COLO829 (cell line): ENCODE measurements at regions not wholly inside any gene's neighbourhood (a gene's known extent, or its start where the extent isn't known, plus 50 kb on each side); places are given as distances from the start of the nearest gene placed in this dataset.

Source experiments
- DNase-seq: peaks from one replicate; pipeline ENCODE4 v3.0.0; 2012; ENCODE audit warnings: low spot score

- DNase-seq, result no peak
Observed at GRCh38 chr6:82072121-82072521, 175.4 kb downstream of the IBTK start.

DNA sequence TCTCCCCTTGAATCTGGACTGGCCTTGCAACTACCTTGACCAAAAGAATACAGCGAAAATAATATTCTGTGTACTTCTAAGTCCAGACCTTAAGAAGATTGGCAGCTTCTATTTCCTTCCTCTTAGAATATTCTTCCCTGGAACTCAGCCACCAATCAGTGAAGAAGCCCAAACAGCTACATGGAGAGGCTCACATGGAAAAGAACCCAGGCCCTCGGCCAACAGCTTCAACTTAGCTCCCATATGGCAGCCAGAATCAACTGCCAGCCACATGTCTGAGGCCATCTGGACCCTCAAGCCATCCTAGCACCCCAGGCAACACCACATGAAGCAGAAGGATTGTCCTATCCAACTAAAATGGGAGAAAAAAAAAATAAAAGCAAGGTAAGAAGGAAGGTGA, 178.8 kb downstream of the IBTK start:
- no peak for DNase-seq

DNA sequence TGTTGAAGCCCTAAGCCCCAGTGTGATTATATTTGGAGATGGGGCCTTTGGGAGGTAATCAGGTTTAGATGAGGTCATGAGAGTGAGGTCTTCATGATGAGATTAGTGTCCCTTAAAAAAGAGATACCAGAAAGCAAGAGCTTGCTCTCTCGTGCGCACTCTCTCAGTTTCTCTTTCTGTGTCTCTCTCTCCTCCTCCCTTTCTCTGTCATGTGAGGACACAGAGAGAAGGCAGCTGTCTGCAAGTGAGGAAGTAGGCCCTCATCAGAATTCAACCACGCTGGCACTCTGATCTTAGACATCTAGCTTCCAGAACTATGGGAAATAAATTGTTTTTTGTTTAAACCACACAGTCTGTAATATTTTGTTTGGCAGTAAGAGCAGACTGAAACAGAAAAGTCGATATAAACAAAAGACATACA, 180.5 kb downstream of the IBTK start:
- no peak for DNase-seq

DNA sequence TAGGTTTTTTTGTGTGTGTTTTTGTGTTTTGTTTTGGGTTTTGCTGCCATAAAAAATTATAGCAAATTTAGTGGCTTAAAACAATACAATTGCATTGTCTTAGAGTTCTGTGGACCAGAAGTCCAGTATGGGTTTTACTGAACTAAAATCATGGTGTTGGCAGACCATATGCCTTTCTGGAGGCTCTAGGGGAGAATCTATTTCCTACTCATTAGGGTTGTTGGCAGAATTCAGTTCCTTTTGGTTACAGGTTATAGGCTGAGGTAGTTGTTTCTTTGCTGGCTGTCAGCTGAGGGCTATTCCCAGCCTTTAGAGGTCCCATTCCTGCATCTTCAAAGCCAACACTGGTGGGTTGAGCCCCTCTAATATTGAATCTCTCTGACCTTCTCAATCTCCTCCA, 181.3 kb downstream of the IBTK start:
- DNase-seq, result no peak

DNA sequence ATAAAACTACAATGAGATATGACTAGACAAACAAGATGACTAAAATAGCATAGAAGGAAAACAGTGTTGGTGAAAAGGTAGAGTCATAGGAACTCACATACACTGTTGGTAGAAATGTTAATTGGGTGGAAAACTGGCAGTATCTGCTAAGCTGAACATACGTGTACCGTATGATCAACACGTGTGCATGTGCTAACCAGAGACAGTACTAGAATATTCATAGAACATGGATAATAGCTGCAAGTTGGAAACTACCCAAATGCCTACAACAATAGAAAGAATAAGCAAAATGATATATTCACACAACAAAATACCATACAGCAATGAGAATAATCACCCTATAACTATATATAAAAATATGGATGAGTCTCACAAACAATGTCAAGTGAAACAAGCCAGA, 184.0 kb downstream of the IBTK start:
- no peak for DNase-seq

- DNase-seq, result no peak
Observed at GRCh38 chr6:82062219-82062618, 185.3 kb downstream of the IBTK start.

- peak; percentile 74 for DNase-seq
Observed at GRCh38 chr6:82057846-82058554, 189.5 kb downstream of the IBTK start.

DNA sequence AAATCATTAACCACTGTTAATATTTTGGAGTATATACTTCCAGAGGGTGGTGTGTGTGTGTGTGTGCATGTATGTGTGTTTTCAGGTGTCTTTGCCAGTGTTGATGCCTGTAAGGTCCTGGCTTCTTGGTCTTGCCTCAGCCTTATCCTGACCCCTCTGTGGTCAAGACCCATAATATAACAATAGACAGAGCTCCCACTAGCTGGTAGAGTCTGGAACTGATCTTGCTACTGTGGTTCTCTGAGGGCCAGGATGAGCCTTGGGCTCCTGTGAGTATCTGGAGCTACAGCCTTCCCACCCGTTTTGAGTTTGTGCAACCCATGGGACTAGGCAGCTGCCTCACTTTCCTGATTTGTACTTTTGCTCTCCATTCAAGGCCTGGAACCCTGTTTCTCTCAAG, 191.0 kb downstream of the IBTK start:
- no peak for DNase-seq

DNA sequence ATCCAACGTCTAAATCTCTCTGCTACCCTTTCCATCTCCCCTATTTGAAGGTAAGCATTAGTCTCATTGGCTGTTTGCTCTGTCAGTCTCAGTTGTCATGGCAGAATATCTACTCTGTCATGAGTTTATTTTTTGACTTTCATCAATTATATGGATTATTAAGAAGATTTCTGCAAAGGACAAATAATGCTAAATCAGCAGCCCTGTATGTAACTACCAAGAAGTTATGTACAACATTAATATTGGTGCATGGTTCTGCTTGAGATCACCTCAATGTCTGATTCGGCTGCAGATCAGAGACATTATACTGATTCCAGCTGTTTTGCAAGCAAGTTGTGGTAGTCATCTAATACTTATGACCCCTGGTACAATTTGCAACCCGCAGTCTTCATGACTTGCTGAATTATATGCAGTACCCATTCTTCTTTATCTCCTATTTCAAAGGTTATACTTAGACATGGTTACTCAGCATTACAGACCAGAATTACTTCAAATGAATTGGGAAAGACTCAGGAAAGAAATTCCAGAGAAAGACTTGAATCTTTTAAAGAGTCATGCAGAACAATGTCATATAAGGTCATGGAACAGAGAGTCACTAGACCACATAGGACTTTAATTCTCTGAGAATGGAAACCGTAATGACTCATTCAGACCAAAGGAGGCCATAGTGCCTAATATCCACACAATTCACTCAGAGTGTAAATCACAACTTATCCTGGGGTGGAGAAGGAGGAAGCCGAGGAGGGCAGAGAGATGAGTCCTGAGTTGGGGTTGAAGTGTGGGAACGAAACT, 201.4 kb downstream of the IBTK start:
- peak; percentile 21 for DNase-seq

GRCh38 chr6:82040405-82041221, 206.9 kb downstream of the IBTK start:
- DNase-seq, result peak; percentile 42

- no peak for DNase-seq
Observed at GRCh38 chr6:82038631-82039030, 208.9 kb downstream of the IBTK start.

GRCh38 chr6:82035526-82035925, 212.0 kb downstream of the IBTK start:
- DNase-seq, result no peak

GRCh38 chr6:82033631-82034211, 213.8 kb downstream of the IBTK start:
- no peak for DNase-seq

- DNase-seq, result no peak
Observed at GRCh38 chr6:82032444-82032843, 215.1 kb downstream of the IBTK start.

GRCh38 chr6:82030761-82031503, 216.6 kb downstream of the IBTK start:
- peak; percentile 68 for DNase-seq

DNA sequence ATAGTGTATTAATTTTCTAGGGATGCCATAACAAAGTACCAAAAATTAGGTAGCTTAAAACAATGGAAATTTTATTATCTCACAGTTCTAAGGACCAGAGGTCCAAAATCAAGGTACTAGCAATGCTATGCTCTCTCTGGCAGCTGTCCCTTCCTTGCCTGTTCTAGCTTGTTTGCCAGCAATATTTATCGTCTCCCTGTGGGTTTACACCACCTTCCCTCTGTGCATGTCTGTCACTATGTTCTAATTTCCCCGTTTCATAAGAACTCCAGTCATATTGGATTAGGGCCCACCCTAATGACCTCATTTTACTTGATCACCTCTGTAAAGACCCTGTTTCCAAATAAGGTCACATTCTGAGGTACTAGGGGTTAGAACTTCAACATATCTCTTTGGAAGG, 217.2 kb downstream of the IBTK start:
- no peak for DNase-seq

DNA sequence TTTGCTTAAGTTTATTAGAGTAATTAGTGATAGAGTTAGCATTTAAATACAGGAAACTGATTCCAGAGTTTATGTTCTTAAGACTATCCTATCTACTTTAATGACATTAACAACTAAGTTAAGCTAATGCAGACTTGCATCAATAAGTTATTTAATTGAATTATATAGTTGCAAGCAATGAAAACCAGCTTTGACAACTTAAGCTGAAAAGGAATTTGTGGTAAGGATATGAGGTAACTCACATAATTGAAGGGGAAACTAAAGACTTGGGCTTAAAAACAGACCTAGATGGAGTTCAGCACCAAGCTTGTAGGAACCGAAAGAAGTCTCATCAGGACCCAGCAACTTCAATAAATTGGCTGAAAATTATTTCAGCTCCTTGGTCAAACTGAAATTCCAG, 222.3 kb downstream of the IBTK start:
- no peak for DNase-seq

DNA sequence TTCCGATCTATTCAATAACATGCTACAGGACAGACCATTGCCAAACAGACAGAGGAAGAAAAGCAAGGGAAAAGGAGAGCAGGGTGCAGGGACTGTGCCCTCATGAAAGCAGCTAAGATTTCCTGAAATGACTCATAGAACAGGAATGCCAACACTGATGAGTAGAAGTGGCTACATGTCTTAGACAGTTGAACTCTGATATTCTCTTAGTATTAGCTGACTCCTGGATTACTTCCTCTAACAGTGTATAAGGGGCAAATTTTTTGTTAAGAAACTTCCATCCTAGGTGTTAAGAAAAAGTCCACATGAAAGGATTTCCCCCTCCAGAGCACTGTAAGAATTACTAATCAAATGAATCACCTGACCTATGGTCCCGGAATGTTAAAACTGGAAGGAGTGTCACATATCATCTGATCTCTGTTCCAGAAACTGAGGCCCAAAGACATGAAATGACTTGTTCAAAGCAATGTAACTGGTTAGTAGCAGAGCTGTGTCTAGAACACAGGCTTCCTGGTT, 224.9 kb downstream of the IBTK start:
- DNase-seq, result peak; percentile 51

DNA sequence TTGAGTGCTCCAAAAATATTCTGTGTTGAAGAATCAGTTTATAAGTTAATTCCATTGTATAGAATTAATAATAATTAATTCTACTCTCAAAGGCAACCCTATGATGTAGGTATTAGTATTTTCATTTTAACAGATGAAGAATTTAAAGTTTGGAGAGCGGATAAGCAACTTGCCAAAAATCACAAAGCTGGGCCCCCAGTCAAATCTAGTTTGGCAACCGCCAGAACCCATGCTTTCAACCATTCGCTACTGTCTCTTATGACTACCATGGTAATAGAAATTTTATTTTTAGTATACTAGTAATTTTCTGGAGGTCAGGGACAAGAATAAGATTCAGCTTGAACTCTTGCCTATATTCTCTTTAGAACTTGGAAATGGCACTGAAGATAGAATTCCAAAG, 229.8 kb downstream of the IBTK start:
- no peak for DNase-seq

GRCh38 chr6:82017288-82017687, 230.3 kb downstream of the IBTK start:
- DNase-seq, result peak; percentile 73

DNA sequence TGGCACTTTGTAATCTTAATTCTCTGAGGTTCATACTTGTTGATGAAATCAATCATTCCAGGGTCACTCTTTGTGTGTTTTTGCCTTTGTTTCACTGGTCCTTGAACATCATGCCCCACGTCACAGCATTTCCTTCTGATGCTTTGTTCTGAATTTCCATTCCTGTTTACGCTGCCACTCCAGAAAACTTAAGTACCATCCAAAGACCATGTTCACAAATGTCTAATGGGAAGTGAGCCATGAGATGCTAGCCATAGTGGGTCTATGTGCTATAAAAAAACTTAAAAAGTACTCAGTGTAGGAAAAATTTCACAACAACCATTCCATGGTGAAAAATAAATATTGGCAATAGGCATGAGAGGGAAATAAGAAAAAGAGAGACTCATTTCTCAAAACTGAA, 232.0 kb downstream of the IBTK start:
- DNase-seq, result no peak
